ENCODE measurements at regions not wholly inside any gene's neighbourhood (a gene's known extent, or its start where the extent isn't known, plus 50 kb on each side); places are given as distances from the start of the nearest gene placed in this dataset.

GRCh38 chr3:4222574-4223175 lies 80.5 kb upstream of the SETMAR start:
- TF ChIP-seq, protein P1, sequence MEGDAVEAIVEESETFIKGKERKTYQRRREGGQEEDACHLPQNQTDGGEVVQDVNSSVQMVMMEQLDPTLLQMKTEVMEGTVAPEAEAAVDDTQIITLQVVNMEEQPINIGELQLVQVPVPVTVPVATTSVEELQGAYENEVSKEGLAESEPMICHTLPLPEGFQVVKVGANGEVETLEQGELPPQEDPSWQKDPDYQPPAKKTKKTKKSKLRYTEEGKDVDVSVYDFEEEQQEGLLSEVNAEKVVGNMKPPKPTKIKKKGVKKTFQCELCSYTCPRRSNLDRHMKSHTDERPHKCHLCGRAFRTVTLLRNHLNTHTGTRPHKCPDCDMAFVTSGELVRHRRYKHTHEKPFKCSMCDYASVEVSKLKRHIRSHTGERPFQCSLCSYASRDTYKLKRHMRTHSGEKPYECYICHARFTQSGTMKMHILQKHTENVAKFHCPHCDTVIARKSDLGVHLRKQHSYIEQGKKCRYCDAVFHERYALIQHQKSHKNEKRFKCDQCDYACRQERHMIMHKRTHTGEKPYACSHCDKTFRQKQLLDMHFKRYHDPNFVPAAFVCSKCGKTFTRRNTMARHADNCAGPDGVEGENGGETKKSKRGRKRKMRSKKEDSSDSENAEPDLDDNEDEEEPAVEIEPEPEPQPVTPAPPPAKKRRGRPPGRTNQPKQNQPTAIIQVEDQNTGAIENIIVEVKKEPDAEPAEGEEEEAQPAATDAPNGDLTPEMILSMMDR (IDR thresholded peaks at IDR 0.05) = no peak
- no peak for TF ChIP-seq ZBTB33 (IDR thresholded peaks at IDR 0.05; ENCODE audit: borderline replicate concordance, low read depth)
